ENCODE measurements at regions not wholly inside any gene's neighbourhood (a gene's known extent, or its start where the extent isn't known, plus 50 kb on each side); places are given as distances from the start of the nearest gene placed in this dataset.

GRCh38 chr5:105274079-105274478 lies 1711.5 kb upstream of the NUDT12 start:
- intact Hi-C loops (cut with micrococcal nuclease) (no loop called here), dilution Hi-C loops (cut with MboI; ENCODE audit: extremely low pct_ligation_motif_present, low sequenced_read_pairs) (no loop called here)
- H3K4me1 ChIP-seq (ENCODE audit: control insufficient read depth, extremely low read depth, insufficient read depth, low read length), result no peaks in the 10 kb centered on the region
- ChIA-PET POLR2A (no interaction called here), CTCF (no interaction called here)
- H3K4me3 ChIP-seq (replicated peaks in 1 of 3; ENCODE audit: insufficient read depth in 1 of 3, low read depth in 1 of 3, low read length in 3 of 3), result no peak overlapping the region
- DNase-seq (ENCODE audit: low read depth, low spot score) (no peak), FAIRE-seq (no peak)
- H3K27ac ChIP-seq (ENCODE audit: insufficient read depth, low read depth, low read length), result no peak overlapping the region
- no peaks in the 10 kb centered on the region for H4K20me1 ChIP-seq (replicated peaks; ENCODE audit: control insufficient read depth, extremely low read depth, insufficient read depth, low read length)
- no peaks in the 10 kb centered on the region for H3K9me3 ChIP-seq (replicated peaks; ENCODE audit: control insufficient read depth, insufficient read depth, low read length)
- H3K4me2 ChIP-seq (ENCODE audit: insufficient read depth, low read length), result no peak overlapping the region
- no peaks in the 10 kb centered on the region for H3K79me2 ChIP-seq (ENCODE audit: control insufficient read depth, insufficient read depth, low read length)
- no TSS peak for BruUV-seq (replicated peaks)
- no peaks in the 10 kb centered on the region for H3K27me3 ChIP-seq (ENCODE audit: control insufficient read depth in 2 of 2, insufficient read depth in 2 of 2, low read length in 2 of 2)
- no peak overlapping the region for H2AFZ ChIP-seq (ENCODE audit: low read depth, low read length)
- H3K9ac ChIP-seq (replicated peaks; ENCODE audit: extremely low read depth, insufficient read depth, low read length), result no peak overlapping the region
- TF ChIP-seq MYC (IDR thresholded peaks at IDR 0.05; ENCODE audit: low read depth, low read length), result no peak
- TF ChIP-seq CTCF (IDR thresholded peaks at IDR 0.05; ENCODE audit: extremely low read depth in 1 of 2, insufficient read depth in 1 of 2, low read depth in 1 of 2, low read length in 2 of 2), result no peak
- no peak for TF ChIP-seq FOS (IDR thresholded peaks at IDR 0.05; ENCODE audit: borderline replicate concordance, insufficient read depth, low read length)
- no peak for TF ChIP-seq GATA2 (IDR thresholded peaks at IDR 0.05; ENCODE audit: insufficient read depth, insufficient read length, low read depth, low read length)
- no peak for TF ChIP-seq POLR2A (IDR thresholded peaks at IDR 0.05; ENCODE audit: low read depth, low read length)
- no peak for TF ChIP-seq POLR2AphosphoS5 (IDR thresholded peaks at IDR 0.05; ENCODE audit: insufficient read depth, low read depth, low read length)
- TF ChIP-seq MAX (IDR thresholded peaks at IDR 0.05; ENCODE audit: insufficient read depth, insufficient read length), result no peak
- no peak for TF ChIP-seq EZH2 (IDR thresholded peaks at IDR 0.05; ENCODE audit: borderline replicate concordance, low read depth, low read length, severe bottlenecking)
- TF ChIP-seq JUN (IDR thresholded peaks at IDR 0.05; ENCODE audit: borderline replicate concordance, insufficient read depth, insufficient read length, low read depth), result no peak
- H3K9me1 ChIP-seq (replicated peaks; ENCODE audit: control insufficient read depth, extremely low read depth, insufficient read depth, low read length), result no peaks in the 10 kb centered on the region
- no peaks in the 10 kb centered on the region for H3K36me3 ChIP-seq (ENCODE audit: control insufficient read depth in 2 of 2, extremely low read depth in 1 of 2, insufficient read depth in 2 of 2, low read length in 2 of 2)

All from endothelial cell of umbilical vein (primary cell).